ENCODE measurements at regions not wholly inside any gene's neighbourhood (a gene's known extent, or its start where the extent isn't known, plus 50 kb on each side); places are given as distances from the start of the nearest gene placed in this dataset.

- TF ChIP-seq POLR2A (IDR thresholded peaks at IDR 0.05), result no peak
- TF ChIP-seq CTCF (IDR thresholded peaks at IDR 0.05 in 4 of 5, conservative IDR thresholded peaks at IDR 0.05 in 1 of 5), result no peak
Measured at GRCh38 chr6:139834232-139834631, 459.8 kb upstream of the CITED2 start.
